SK-N-SH (cell line): ENCODE measurements at regions not wholly inside any gene's neighbourhood (a gene's known extent, or its start where the extent isn't known, plus 50 kb on each side); places are given as distances from the start of the nearest gene placed in this dataset.
"Not testable (repeated sequence)": the region's sequence is repeated elsewhere in the genome, so short reads cannot be mapped to it uniquely, and the experiment has no call there.

Source experiments
- CTCF ChIA-PET: fragments of 300-600, 350-600 bp; formaldehyde crosslinking; extraction: SDS; loops from one replicate; lab custom pipeline; 2021; lab: Yijun Ruan, JAX
- POLR2A ChIA-PET: fragments of 350-600 bp; sonication (Branson Sonifier 250); formaldehyde crosslinking; extraction: SDS; loops from one replicate; lab custom pipeline; 2020; ENCODE audit warnings: antibody characterized with exemption, inconsistent platforms; lab: Yijun Ruan, JAX
- DNase-seq: peaks from one replicate; pipeline ENCODE4 v3.0.0; 2012
- H2AFZ ChIP-seq: fragments of 200-600 bp; sonication (generic); 2 replicates; pipeline ENCODE4 v1.8.1; 2016; ENCODE audit warnings: antibody characterized with exemption, mild to moderate bottlenecking, low read depth
- H3F3A ChIP-seq: fragments of 200-600 bp; sonication (generic); replicated peaks from 2 replicates; pipeline ENCODE3; 2016; ENCODE audit warnings: antibody characterized with exemption, mild to moderate bottlenecking; ENCODE audit not compliant: insufficient read depth
- H3K27ac ChIP-seq, 2 experiments: fragments of 200-500 bp in 1 of 2; fragments of 200-600 bp in 1 of 2; sonication (Bioruptor generic) in 1 of 2; sonication (generic), shearing (Covaris generic) in 1 of 2; 2 replicates each; pipeline versions ENCODE4 v1.5.1 to v1.6.1; 2014 to 2016; ENCODE audit warnings: low read depth in 2 of 2, inconsistent platforms in 1 of 2, low read length in 1 of 2, mild to moderate bottlenecking in 1 of 2, mixed read lengths in 1 of 2
- H3K27me3 ChIP-seq: fragments of 200-600 bp; sonication (generic), shearing (Covaris generic); 2 replicates; pipeline ENCODE4 v1.6.1; 2016; ENCODE audit warnings: mixed run types; ENCODE audit not compliant: insufficient read depth
- H3K36me3 ChIP-seq, 2 experiments: fragments of 200-500 bp in 1 of 2; fragments of 200-600 bp in 1 of 2; sonication (Bioruptor generic) in 1 of 2; sonication (generic) in 1 of 2; replicated peaks in 1 of 2; 2 replicates each; pipeline versions ENCODE3 to v1.5.1; 2014 to 2016; ENCODE audit warnings: low read length in 1 of 2, mild to moderate bottlenecking in 1 of 2; ENCODE audit not compliant: insufficient read depth in 2 of 2, control insufficient read depth in 1 of 2
- H3K4me1 ChIP-seq, 2 experiments: fragments of 200-500 bp in 1 of 2; fragments of 200-600 bp in 1 of 2; sonication (Bioruptor generic) in 1 of 2; sonication (generic), shearing (Covaris generic) in 1 of 2; 2 replicates each; pipeline versions ENCODE4 v1.5.1 to v1.6.1; 2014 to 2016; ENCODE audit warnings: low read depth in 1 of 2, low read length in 1 of 2, mixed run types in 1 of 2; ENCODE audit not compliant: insufficient read depth in 2 of 2, control insufficient read depth in 1 of 2
- H3K4me2 ChIP-seq: fragments of 200-600 bp; sonication (generic), shearing (Covaris generic); 2 replicates; pipeline ENCODE4 v1.6.1; 2017; ENCODE audit warnings: mixed run types
- H3K4me3 ChIP-seq, 2 experiments: fragments of 200-500 bp in 1 of 2; fragments of 200-600 bp in 1 of 2; sonication (Bioruptor generic) in 1 of 2; sonication (generic), shearing (Covaris generic) in 1 of 2; 2 replicates each; pipeline versions ENCODE4 v1.5.1 to v1.8.1; 2014 to 2016; ENCODE audit warnings: low read depth in 2 of 2, inconsistent platforms in 1 of 2, low read length in 1 of 2, mild to moderate bottlenecking in 1 of 2, mixed read lengths in 1 of 2, moderate library complexity in 1 of 2
- H3K79me2 ChIP-seq: fragments of 200-600 bp; sonication (generic); 2 replicates; pipeline ENCODE4 v1.8.1; 2017; ENCODE audit warnings: mild to moderate bottlenecking; ENCODE audit not compliant: insufficient read depth
- H3K9ac ChIP-seq: fragments of 200-600 bp; sonication (generic); 2 replicates; pipeline ENCODE4 v1.6.1; 2017; ENCODE audit warnings: mixed run types
- H3K9me2 ChIP-seq: fragments of 200-600 bp; sonication (generic); 2 replicates; pipeline ENCODE4 v1.6.1; 2017; ENCODE audit warnings: mixed run types
- H3K9me3 ChIP-seq: fragments of 200-600 bp; sonication (generic); 2 replicates; pipeline ENCODE4 v1.6.1; 2017; ENCODE audit warnings: mixed run types, mild to moderate bottlenecking, moderate library complexity
- H4K20me1 ChIP-seq: fragments of 200-600 bp; sonication (generic); 2 replicates; pipeline ENCODE4 v1.6.1; 2017; ENCODE audit warnings: mild to moderate bottlenecking, mixed run types; ENCODE audit not compliant: insufficient read depth
- CTCF ChIP-seq: fragments of 200-600 bp; sonication (generic); IDR thresholded peaks from 2 replicates; pipeline ENCODE4 v1.6.1; 2017; ENCODE audit warnings: antibody characterized with exemption, mild to moderate bottlenecking, moderate library complexity
- RAD21 ChIP-seq: IDR thresholded peaks from 2 replicates; pipeline ENCODE4 v1.6.1; 2012; ENCODE audit warnings: mild to moderate bottlenecking, low read length
- WGBS: methylation state at CpG from one replicate; pipeline ENCODE4 v1.1.6; 2017; ENCODE audit warnings: low lambda C conversion rate; 5-methylcytosine and 5-hydroxymethylcytosine counted together

GRCh38 chrX:89734367-89734766, 187.3 kb upstream of the TGIF2LX start:
- H3K9me2 ChIP-seq, H3K4me1 ChIP-seq, H2AFZ ChIP-seq, H3K79me2 ChIP-seq, H3K36me3 ChIP-seq, DNase-seq, H4K20me1 ChIP-seq, H3K4me3 ChIP-seq, H3K9ac ChIP-seq, H3K27me3 ChIP-seq, H3F3A ChIP-seq, POLR2A ChIA-PET, H3K9me3 ChIP-seq, CTCF ChIA-PET, H3K27ac ChIP-seq, H3K4me2 ChIP-seq: not testable (repeated sequence)
- WGBS, result 7% methylated on average over 10 of the region's 11 CpGs

- H3K27me3 ChIP-seq, POLR2A ChIA-PET, H3K27ac ChIP-seq, H3K4me2 ChIP-seq, H3F3A ChIP-seq, H3K4me3 ChIP-seq, DNase-seq, H3K9me3 ChIP-seq, CTCF ChIA-PET, H3K4me1 ChIP-seq, H3K9me2 ChIP-seq, H3K9ac ChIP-seq, H4K20me1 ChIP-seq, H3K36me3 ChIP-seq, H3K79me2 ChIP-seq, H2AFZ ChIP-seq: not testable (repeated sequence)
- WGBS, result 0% methylated on average over 4 of the region's 4 CpGs
Observed at GRCh38 chrX:89756466-89756865, 165.2 kb upstream of the TGIF2LX start.

- H3K4me1 ChIP-seq, H3K4me2 ChIP-seq, POLR2A ChIA-PET, H3K27me3 ChIP-seq, H3K9me2 ChIP-seq, H3K9ac ChIP-seq, H2AFZ ChIP-seq, H3K9me3 ChIP-seq, H4K20me1 ChIP-seq, H3K36me3 ChIP-seq, CTCF ChIA-PET, H3K4me3 ChIP-seq, H3K27ac ChIP-seq, H3K79me2 ChIP-seq, H3F3A ChIP-seq: not testable (repeated sequence)
- TF ChIP-seq CTCF, result peak; percentile 79
- peak; percentile 24; the same call in 1 of the 2 replicates for TF ChIP-seq RAD21
- DNase-seq, result peak; percentile 0
- 4% methylated on average over 1 of the region's 1 CpG for WGBS
Observed at GRCh38 chrX:89757767-89758166, 163.9 kb upstream of the TGIF2LX start.

- H2AFZ ChIP-seq, H3K4me1 ChIP-seq, H3K36me3 ChIP-seq, H3K27ac ChIP-seq, POLR2A ChIA-PET, H3K9me2 ChIP-seq, DNase-seq, H4K20me1 ChIP-seq, H3K27me3 ChIP-seq, H3K4me3 ChIP-seq, H3K9me3 ChIP-seq, H3K9ac ChIP-seq, H3K79me2 ChIP-seq, H3F3A ChIP-seq, H3K4me2 ChIP-seq, CTCF ChIA-PET: not testable (repeated sequence)
- 13% methylated on average over 5 of the region's 5 CpGs for WGBS
- peak; percentile 47 for TF ChIP-seq CTCF
Observed at GRCh38 chrX:89759076-89759685, 162.5 kb upstream of the TGIF2LX start.

GRCh38 chrX:89771639-89772038, 150.1 kb upstream of the TGIF2LX start:
- H4K20me1 ChIP-seq, H3K9ac ChIP-seq, H3K36me3 ChIP-seq, POLR2A ChIA-PET, H3K9me3 ChIP-seq, H3F3A ChIP-seq, H3K79me2 ChIP-seq, H3K27me3 ChIP-seq, H3K4me2 ChIP-seq, H2AFZ ChIP-seq, CTCF ChIA-PET, DNase-seq, H3K27ac ChIP-seq, H3K4me1 ChIP-seq, H3K4me3 ChIP-seq, H3K9me2 ChIP-seq: not testable (repeated sequence)
- WGBS, result 2% methylated on average over 3 of the region's 3 CpGs
